B cell (primary cell): ENCODE measurements at regions not wholly inside any gene's neighbourhood (a gene's known extent, or its start where the extent isn't known, plus 50 kb on each side); places are given as distances from the start of the nearest gene placed in this dataset.
"Not testable (repeated sequence)": the region's sequence is repeated elsewhere in the genome, so short reads cannot be mapped to it uniquely, and the experiment has no call there.

ENCODE experiments used
- EZH2 ChIP-seq: IDR thresholded peaks from 2 replicates; pipeline ENCODE4 v1.6.1; 2012; ENCODE audit warnings: borderline replicate concordance, low read depth, mild to moderate bottlenecking, moderate library complexity, low read length; ENCODE audit not compliant: insufficient read depth, poor library complexity, severe bottlenecking
- TF ChIP-seq, protein P1 (sequence below): fragments of 200-600 bp; IDR thresholded peaks from one replicate; pipeline ENCODE4 v1.8.0; 2022; ENCODE audit warnings: antibody characterized with exemption, mild to moderate bottlenecking

DNA sequence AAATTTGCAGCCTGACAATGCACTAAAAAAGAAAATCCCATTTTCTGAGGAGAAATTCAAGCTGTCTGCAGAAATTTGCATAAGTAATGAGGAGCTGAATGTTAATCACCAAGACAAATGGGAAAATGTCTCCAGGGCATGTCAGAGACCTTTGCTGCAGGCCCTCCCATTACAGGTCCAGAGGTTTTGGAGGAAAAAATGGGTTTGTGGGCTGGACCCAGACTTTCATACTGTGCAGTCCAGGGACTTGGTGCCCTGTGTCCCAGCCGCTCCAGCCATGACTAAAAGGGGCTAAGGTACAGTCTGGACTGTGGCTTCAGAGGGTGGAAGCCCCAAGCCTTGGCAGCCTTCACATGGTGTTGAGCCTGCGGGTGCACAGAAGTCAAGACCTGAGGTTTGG, 209.8 kb upstream of the PRICKLE2 start:
- TF ChIP-seq, protein P1, sequence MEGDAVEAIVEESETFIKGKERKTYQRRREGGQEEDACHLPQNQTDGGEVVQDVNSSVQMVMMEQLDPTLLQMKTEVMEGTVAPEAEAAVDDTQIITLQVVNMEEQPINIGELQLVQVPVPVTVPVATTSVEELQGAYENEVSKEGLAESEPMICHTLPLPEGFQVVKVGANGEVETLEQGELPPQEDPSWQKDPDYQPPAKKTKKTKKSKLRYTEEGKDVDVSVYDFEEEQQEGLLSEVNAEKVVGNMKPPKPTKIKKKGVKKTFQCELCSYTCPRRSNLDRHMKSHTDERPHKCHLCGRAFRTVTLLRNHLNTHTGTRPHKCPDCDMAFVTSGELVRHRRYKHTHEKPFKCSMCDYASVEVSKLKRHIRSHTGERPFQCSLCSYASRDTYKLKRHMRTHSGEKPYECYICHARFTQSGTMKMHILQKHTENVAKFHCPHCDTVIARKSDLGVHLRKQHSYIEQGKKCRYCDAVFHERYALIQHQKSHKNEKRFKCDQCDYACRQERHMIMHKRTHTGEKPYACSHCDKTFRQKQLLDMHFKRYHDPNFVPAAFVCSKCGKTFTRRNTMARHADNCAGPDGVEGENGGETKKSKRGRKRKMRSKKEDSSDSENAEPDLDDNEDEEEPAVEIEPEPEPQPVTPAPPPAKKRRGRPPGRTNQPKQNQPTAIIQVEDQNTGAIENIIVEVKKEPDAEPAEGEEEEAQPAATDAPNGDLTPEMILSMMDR: not testable (repeated sequence)
- TF ChIP-seq EZH2: not testable (repeated sequence)
